PC-9 (cell line): ENCODE measurements at regions not wholly inside any gene's neighbourhood (a gene's known extent, or its start where the extent isn't known, plus 50 kb on each side); places are given as distances from the start of the nearest gene placed in this dataset.

ENCODE experiments used
- BruUV-seq: library from RNA; stranded (reverse); fragments of 400-500 nt; replicated peaks from 2 replicates; lab custom pipeline; 2021; lab: Mats Ljungman, UMichigan
- CTCF ChIA-PET: fragments of 300-600 bp; sonication (Branson Sonifier 250); formaldehyde crosslinking; loops from one replicate; lab custom pipeline; 2022; ENCODE audit warnings: antibody characterized with exemption; lab: Charles Lee
- POLR2A ChIA-PET: fragments of 300-600 bp; sonication (Branson Sonifier 250); formaldehyde crosslinking; loops from one replicate; lab custom pipeline; 2022; ENCODE audit warnings: antibody characterized with exemption; ENCODE audit not compliant: unreplicated experiment; lab: Charles Lee
- DNase-seq, 2 experiments: peaks; one replicate each; pipeline versions ENCODE4 v3.0.0 to v3.0.0-alpha.2; 2015 to 2022; ENCODE audit warnings: mixed read lengths in 1 of 2
- H2AFZ ChIP-seq: fragments of 200-600 bp; sonication (generic); 2 replicates; pipeline ENCODE4 v1.8.1; 2017; ENCODE audit warnings: antibody characterized with exemption
- H3F3A ChIP-seq: fragments of 200-600 bp; sonication (generic); 2 replicates; pipeline ENCODE4 v1.8.1; 2017; ENCODE audit warnings: antibody characterized with exemption, mild to moderate bottlenecking, low read depth; ENCODE audit not compliant: insufficient read depth
- H3K27ac ChIP-seq: fragments of 200-600 bp; sonication (generic); 2 replicates; pipeline ENCODE4 v1.6.1; 2016; ENCODE audit warnings: mixed run types
- H3K27me3 ChIP-seq: fragments of 200-600 bp; sonication (generic); 2 replicates; pipeline ENCODE4 v1.6.1; 2016; ENCODE audit warnings: low read depth, mixed run types; ENCODE audit not compliant: insufficient read depth
- H3K36me3 ChIP-seq: fragments of 200-600 bp; sonication (generic); 2 replicates; pipeline ENCODE4 v1.6.1; 2016; ENCODE audit warnings: low read depth, mixed run types
- H3K4me1 ChIP-seq: fragments of 200-600 bp; sonication (generic); replicated peaks from 2 replicates; pipeline ENCODE4 v1.6.1; 2016; ENCODE audit warnings: mixed run types; ENCODE audit not compliant: insufficient read depth
- H3K4me2 ChIP-seq: fragments of 200-600 bp; sonication (generic); 2 replicates; pipeline ENCODE4 v1.6.1; 2017; ENCODE audit warnings: mixed run types
- H3K4me3 ChIP-seq: fragments of 200-600 bp; sonication (generic); 2 replicates; pipeline ENCODE4 v1.6.1; 2016; ENCODE audit warnings: mixed run types
- H3K79me2 ChIP-seq: fragments of 200-600 bp; sonication (generic); 2 replicates; pipeline ENCODE4 v1.6.1; 2017; ENCODE audit warnings: low read depth, mixed run types
- H3K9me2 ChIP-seq: fragments of 200-600 bp; sonication (generic); 2 replicates; pipeline ENCODE4 v1.8.1; 2017; ENCODE audit warnings: mild to moderate bottlenecking; ENCODE audit not compliant: insufficient read depth
- H3K9me3 ChIP-seq: fragments of 200-600 bp; sonication (generic); 2 replicates; pipeline ENCODE4 v1.8.1; 2016; ENCODE audit warnings: low read depth; ENCODE audit not compliant: insufficient read depth
- H4K20me1 ChIP-seq: fragments of 200-600 bp; sonication (generic); 2 replicates; pipeline ENCODE4 v1.8.1; 2017; ENCODE audit not compliant: insufficient read depth
- EZH2 ChIP-seq: fragments of 200-600 bp; sonication (generic); IDR thresholded peaks from 2 replicates; pipeline ENCODE4 v1.8.0; 2017; ENCODE audit warnings: antibody characterized with exemption, low read depth
- intact Hi-C: fragments of 100-400 bp; cut with micrococcal nuclease; formaldehyde crosslinking; loops from one replicate; pipeline ENCODE4 v1.10.0; 2022; ENCODE audit not compliant: unreplicated experiment
- TF ChIP-seq, protein P1 (sequence below): fragments of 200-600 bp; sonication (generic); conservative IDR thresholded peaks from 2 replicates; pipeline ENCODE4 v1.6.1; 2017; ENCODE audit warnings: mixed run types, antibody characterized with exemption, mild to moderate bottlenecking, moderate library complexity

- Histone ChIP-seq H3K4me2 (no peak overlapping the region), H3K4me3 (no peak overlapping the region), H3K9me3 (no peaks in the 10 kb centered on the region), H3F3A (no peaks in the 10 kb centered on the region), H2AFZ (no peak overlapping the region), H3K79me2 (no peaks in the 10 kb centered on the region), H3K36me3 (no peaks in the 10 kb centered on the region), H3K27ac (no peak overlapping the region), H3K9me2 (no peaks in the 10 kb centered on the region), H3K27me3 (no peaks in the 10 kb centered on the region), H3K4me1 (no peaks in the 10 kb centered on the region), H4K20me1 (no peaks in the 10 kb centered on the region)
- CTCF ChIA-PET = no interaction called here
- intact Hi-C loops = no loop called here
- DNase-seq = no peak
- no TSS peak for BruUV-seq
- TF ChIP-seq, protein P1, sequence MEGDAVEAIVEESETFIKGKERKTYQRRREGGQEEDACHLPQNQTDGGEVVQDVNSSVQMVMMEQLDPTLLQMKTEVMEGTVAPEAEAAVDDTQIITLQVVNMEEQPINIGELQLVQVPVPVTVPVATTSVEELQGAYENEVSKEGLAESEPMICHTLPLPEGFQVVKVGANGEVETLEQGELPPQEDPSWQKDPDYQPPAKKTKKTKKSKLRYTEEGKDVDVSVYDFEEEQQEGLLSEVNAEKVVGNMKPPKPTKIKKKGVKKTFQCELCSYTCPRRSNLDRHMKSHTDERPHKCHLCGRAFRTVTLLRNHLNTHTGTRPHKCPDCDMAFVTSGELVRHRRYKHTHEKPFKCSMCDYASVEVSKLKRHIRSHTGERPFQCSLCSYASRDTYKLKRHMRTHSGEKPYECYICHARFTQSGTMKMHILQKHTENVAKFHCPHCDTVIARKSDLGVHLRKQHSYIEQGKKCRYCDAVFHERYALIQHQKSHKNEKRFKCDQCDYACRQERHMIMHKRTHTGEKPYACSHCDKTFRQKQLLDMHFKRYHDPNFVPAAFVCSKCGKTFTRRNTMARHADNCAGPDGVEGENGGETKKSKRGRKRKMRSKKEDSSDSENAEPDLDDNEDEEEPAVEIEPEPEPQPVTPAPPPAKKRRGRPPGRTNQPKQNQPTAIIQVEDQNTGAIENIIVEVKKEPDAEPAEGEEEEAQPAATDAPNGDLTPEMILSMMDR = no peak
- no peak for TF ChIP-seq EZH2
- POLR2A ChIA-PET = no interaction called here
Observed at GRCh38 chr13:104426435-104426834, 1360.2 kb upstream of the SLC10A2 start.

DNA sequence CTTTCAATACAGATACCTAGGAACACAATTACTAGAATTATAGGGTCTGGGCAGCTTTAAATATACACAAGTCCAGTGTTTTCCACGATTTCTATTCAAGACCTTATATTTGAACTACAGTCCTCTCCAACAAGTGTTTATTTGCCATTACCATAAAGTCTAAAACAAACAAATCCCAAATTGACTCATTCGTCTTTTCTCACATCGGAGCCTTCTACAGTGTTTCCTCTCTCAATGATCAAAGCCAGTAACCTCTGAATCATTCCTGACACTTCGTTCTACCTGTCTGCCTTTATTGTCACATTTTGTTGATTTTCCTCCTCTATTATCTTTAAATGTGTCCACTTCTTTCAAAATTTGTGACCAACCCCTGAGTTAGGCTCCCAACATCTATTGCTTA is 1356.5 kb upstream of the SLC10A2 start:
- intact Hi-C loops = no loop called here
- BruUV-seq = no TSS peak
- POLR2A ChIA-PET = no interaction called here

GRCh38 chr13:104416973-104417372 is 1350.8 kb upstream of the SLC10A2 start:
- no TSS peak for BruUV-seq
- intact Hi-C loops = no loop called here

More for the DNA sequence above, 1356.5 kb upstream of the SLC10A2 start:
- Histone ChIP-seq H3K79me2 (no peaks in the 10 kb centered on the region), H3K36me3 (no peaks in the 10 kb centered on the region), H3K4me3 (no peak overlapping the region), H3K27ac (no peak overlapping the region), H3K27me3 (no peaks in the 10 kb centered on the region), H3F3A (no peaks in the 10 kb centered on the region), H3K9me2 (no peaks in the 10 kb centered on the region), H3K4me1 (no peaks in the 10 kb centered on the region), H3K9me3 (no peaks in the 10 kb centered on the region; the same call in 1 of the 2 replicates), H2AFZ (no peak overlapping the region), H3K4me2 (no peak overlapping the region), H4K20me1 (no peaks in the 10 kb centered on the region)
- DNase-seq = no peak
- CTCF ChIA-PET = no interaction called here
- TF ChIP-seq, protein P1 = no peak
- TF ChIP-seq EZH2 = no peak

More at GRCh38 chr13:104416973-104417372, 1350.8 kb upstream of the SLC10A2 start:
- TF ChIP-seq, protein P1 = no peak
- TF ChIP-seq EZH2 = no peak
- Histone ChIP-seq H2AFZ (no peak overlapping the region), H4K20me1 (no peaks in the 10 kb centered on the region), H3F3A (no peaks in the 10 kb centered on the region), H3K4me1 (no peaks in the 10 kb centered on the region), H3K27me3 (no peaks in the 10 kb centered on the region), H3K9me2 (no peaks in the 10 kb centered on the region), H3K27ac (no peak overlapping the region), H3K4me2 (no peak overlapping the region), H3K4me3 (no peak overlapping the region), H3K79me2 (no peaks in the 10 kb centered on the region), H3K9me3 (no peaks in the 10 kb centered on the region; the same call in 1 of the 2 replicates), H3K36me3 (no peaks in the 10 kb centered on the region)
- ChIA-PET CTCF (no interaction called here), POLR2A (no interaction called here)
- no peak for DNase-seq
